GM18499 (cell line): ENCODE measurements at regions not wholly inside any gene's neighbourhood (a gene's known extent, or its start where the extent isn't known, plus 50 kb on each side); places are given as distances from the start of the nearest gene placed in this dataset.

Experiments
- ATAC-seq: cut with Tn5 transposase; IDR thresholded peaks from one replicate; pipeline ENCODE4 v1.9.1; 2021; ENCODE audit warnings: moderate number of reproducible peaks; ENCODE audit not compliant: insufficient read depth, unreplicated experiment

GRCh38 chr2:217231212-217231611 is 371.3 kb upstream of the TNP1 start:
- ATAC-seq = no peak

- no peak for ATAC-seq
Observed at GRCh38 chr2:217228732-217229131, 368.9 kb upstream of the TNP1 start.

GRCh38 chr2:217227794-217228193 is 367.9 kb upstream of the TNP1 start:
- ATAC-seq = no peak

GRCh38 chr2:217225596-217225995 is 365.7 kb upstream of the TNP1 start:
- ATAC-seq = no peak

- ATAC-seq = peak; percentile 63
Observed at GRCh38 chr2:217223222-217223930, 363.5 kb upstream of the TNP1 start.

- peak; percentile 21 for ATAC-seq
Observed at GRCh38 chr2:217222309-217222910, 362.5 kb upstream of the TNP1 start.

- ATAC-seq = no peak
Observed at GRCh38 chr2:217220228-217221013, 360.6 kb upstream of the TNP1 start.

- no peak for ATAC-seq
Observed at GRCh38 chr2:217219164-217219520, 359.3 kb upstream of the TNP1 start.

- peak; percentile 51 for ATAC-seq
Observed at GRCh38 chr2:217218269-217219163, 358.7 kb upstream of the TNP1 start.

GRCh38 chr2:217216982-217217381 is 357.1 kb upstream of the TNP1 start:
- no peak for ATAC-seq

- ATAC-seq = no peak
Observed at GRCh38 chr2:217216316-217216715, 356.5 kb upstream of the TNP1 start.

GRCh38 chr2:217215877-217216276 is 356.0 kb upstream of the TNP1 start:
- ATAC-seq = no peak

- no peak for ATAC-seq
Observed at GRCh38 chr2:217208867-217209266, 349.0 kb upstream of the TNP1 start.

GRCh38 chr2:217207699-217208010 is 347.8 kb upstream of the TNP1 start:
- no peak for ATAC-seq

- no peak for ATAC-seq
Observed at GRCh38 chr2:217206907-217207698, 347.2 kb upstream of the TNP1 start.

GRCh38 chr2:217206016-217206725 is 346.3 kb upstream of the TNP1 start:
- ATAC-seq = no peak

GRCh38 chr2:217204358-217204757 is 344.5 kb upstream of the TNP1 start:
- ATAC-seq = no peak

GRCh38 chr2:217203086-217203485 is 343.2 kb upstream of the TNP1 start:
- ATAC-seq = no peak

- ATAC-seq = no peak
Observed at GRCh38 chr2:217199255-217199630, 339.4 kb upstream of the TNP1 start.
